ENCODE measurements at regions not wholly inside any gene's neighbourhood (a gene's known extent, or its start where the extent isn't known, plus 50 kb on each side); places are given as distances from the start of the nearest gene placed in this dataset.

GRCh38 chr5:20605732-20606525 lies 617.9 kb upstream of the CDH18 start:
- no peak for DNase-seq
- H3K4me1 Mint-ChIP-seq = no peaks in the 10 kb centered on the region

DNA sequence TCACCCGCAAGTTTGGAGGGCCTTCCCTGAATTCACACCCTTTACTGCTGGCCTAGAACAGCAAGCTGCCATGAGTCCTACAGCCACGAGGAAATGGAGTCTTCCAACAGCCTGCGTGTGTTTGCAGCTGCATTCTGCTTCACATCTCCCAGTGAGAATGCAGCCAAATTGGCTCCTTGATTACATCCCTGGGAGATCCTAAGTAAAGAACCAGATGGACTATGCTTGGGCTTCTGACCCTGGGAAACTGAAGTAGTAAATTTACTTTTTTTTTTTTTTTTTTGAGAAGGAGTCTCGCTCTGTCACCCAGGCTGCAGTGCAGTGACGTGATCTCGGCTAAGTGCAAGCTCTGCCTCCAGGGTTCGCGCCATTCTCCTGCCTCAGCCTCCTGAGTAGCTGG lies 617.0 kb upstream of the CDH18 start:
- no peaks in the 10 kb centered on the region for H3K36me3 Mint-ChIP-seq (ENCODE audit: low read depth)
- no peak overlapping the region for H3K27ac Mint-ChIP-seq
- DNase-seq = no peak
- peaks cover 7% of the 10 kb centered on the region for H3K9me3 Mint-ChIP-seq
- TF ChIP-seq, protein P1, sequence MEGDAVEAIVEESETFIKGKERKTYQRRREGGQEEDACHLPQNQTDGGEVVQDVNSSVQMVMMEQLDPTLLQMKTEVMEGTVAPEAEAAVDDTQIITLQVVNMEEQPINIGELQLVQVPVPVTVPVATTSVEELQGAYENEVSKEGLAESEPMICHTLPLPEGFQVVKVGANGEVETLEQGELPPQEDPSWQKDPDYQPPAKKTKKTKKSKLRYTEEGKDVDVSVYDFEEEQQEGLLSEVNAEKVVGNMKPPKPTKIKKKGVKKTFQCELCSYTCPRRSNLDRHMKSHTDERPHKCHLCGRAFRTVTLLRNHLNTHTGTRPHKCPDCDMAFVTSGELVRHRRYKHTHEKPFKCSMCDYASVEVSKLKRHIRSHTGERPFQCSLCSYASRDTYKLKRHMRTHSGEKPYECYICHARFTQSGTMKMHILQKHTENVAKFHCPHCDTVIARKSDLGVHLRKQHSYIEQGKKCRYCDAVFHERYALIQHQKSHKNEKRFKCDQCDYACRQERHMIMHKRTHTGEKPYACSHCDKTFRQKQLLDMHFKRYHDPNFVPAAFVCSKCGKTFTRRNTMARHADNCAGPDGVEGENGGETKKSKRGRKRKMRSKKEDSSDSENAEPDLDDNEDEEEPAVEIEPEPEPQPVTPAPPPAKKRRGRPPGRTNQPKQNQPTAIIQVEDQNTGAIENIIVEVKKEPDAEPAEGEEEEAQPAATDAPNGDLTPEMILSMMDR (IDR thresholded peaks at IDR 0.05) = no peak
- H3K4me3 Mint-ChIP-seq = no peak overlapping the region
- H3K27me3 Mint-ChIP-seq (ENCODE audit: low read depth, poor library complexity) = no peaks in the 10 kb centered on the region
- no peaks in the 10 kb centered on the region for H3K4me1 Mint-ChIP-seq

More at GRCh38 chr5:20605732-20606525, 617.9 kb upstream of the CDH18 start:
- Mint-ChIP-seq H3K36me3 (ENCODE audit: low read depth) (no peaks in the 10 kb centered on the region), H3K27ac (no peak overlapping the region), H3K27me3 (ENCODE audit: low read depth, poor library complexity) (no peaks in the 10 kb centered on the region), H3K4me3 (no peak overlapping the region), H3K9me3 (peaks cover 7% of the 10 kb centered on the region)
- TF ChIP-seq, protein P1 (IDR thresholded peaks at IDR 0.05) = no peak

- DNase-seq = no peak
- Mint-ChIP-seq H3K9me3 (peaks cover 7% of the 10 kb centered on the region), H3K36me3 (ENCODE audit: low read depth) (no peaks in the 10 kb centered on the region), H3K4me1 (no peaks in the 10 kb centered on the region), H3K27me3 (ENCODE audit: low read depth, poor library complexity) (no peaks in the 10 kb centered on the region), H3K27ac (no peak overlapping the region), H3K4me3 (no peak overlapping the region)
- TF ChIP-seq, protein P1 (IDR thresholded peaks at IDR 0.05) = no peak
These were observed 613.7 kb upstream of the CDH18 start for GRCh38 chr5:20601678-20602100.

DNA sequence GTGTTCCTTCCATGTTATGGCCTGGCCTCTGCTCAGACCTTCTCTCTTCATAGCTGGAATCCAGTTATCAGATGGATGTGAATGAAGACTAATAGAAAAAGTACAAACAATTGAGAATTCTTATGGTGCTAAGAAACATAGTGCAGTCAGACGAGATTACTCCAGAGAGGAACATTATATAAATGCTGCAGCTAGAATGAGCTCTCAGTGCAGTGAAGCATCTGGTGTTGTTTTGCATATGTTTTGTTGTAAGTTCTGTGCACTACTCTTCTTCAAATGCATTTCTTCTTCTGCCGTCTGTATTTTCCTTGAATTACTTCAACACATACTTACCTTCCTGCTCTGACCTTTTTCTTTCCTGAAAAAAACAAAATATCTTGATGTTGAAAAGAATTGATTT lies 602.4 kb upstream of the CDH18 start:
- Mint-ChIP-seq H3K27me3 (ENCODE audit: low read depth, poor library complexity) (no peaks in the 10 kb centered on the region), H3K4me1 (no peaks in the 10 kb centered on the region), H3K4me3 (no peak overlapping the region), H3K27ac (no peak overlapping the region), H3K36me3 (ENCODE audit: low read depth) (no peaks in the 10 kb centered on the region), H3K9me3 (no peaks in the 10 kb centered on the region)
- DNase-seq = no peak
- TF ChIP-seq, protein P1 (IDR thresholded peaks at IDR 0.05) = no peak

DNA sequence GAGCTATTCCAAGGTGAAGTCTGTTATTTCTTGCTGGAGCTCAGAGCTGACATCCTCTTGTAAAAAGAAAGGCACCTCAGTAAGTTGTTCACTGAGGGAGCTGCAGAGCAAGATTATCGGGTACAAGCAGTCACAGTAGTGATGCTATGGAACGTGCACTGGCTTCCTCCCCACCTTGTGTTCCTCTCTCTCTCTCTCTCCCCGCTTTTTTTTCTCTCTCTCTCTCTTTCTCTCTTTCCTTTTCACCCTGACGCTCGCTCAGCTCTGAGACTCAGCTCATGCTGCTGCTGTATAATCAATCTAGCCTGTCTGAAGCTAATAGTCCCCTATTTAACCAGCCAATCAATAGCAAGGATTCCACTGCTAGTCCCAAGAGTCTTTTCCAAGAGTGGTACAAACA lies 587.6 kb upstream of the CDH18 start:
- H3K4me3 Mint-ChIP-seq = no peak overlapping the region
- no peak for DNase-seq
- H3K9me3 Mint-ChIP-seq = no peaks in the 10 kb centered on the region
- H3K27ac Mint-ChIP-seq = no peak overlapping the region
- H3K36me3 Mint-ChIP-seq (ENCODE audit: low read depth) = no peaks in the 10 kb centered on the region
- TF ChIP-seq, protein P1 (IDR thresholded peaks at IDR 0.05) = no peak
- peaks cover 5% of the 10 kb centered on the region for H3K27me3 Mint-ChIP-seq (ENCODE audit: low read depth, poor library complexity)
- H3K4me1 Mint-ChIP-seq = peaks cover 6% of the 10 kb centered on the region

GRCh38 chr5:20574576-20574975 lies 586.6 kb upstream of the CDH18 start:
- TF ChIP-seq, protein P1 (IDR thresholded peaks at IDR 0.05) = no peak
- Mint-ChIP-seq H3K4me3 (no peak overlapping the region), H3K9me3 (no peaks in the 10 kb centered on the region), H3K4me1 (peaks cover 6% of the 10 kb centered on the region), H3K36me3 (ENCODE audit: low read depth) (no peaks in the 10 kb centered on the region), H3K27me3 (ENCODE audit: low read depth, poor library complexity) (peaks cover 5% of the 10 kb centered on the region), H3K27ac (no peak overlapping the region)
- no peak for DNase-seq
